ENCODE measurements at regions not wholly inside any gene's neighbourhood (a gene's known extent, or its start where the extent isn't known, plus 50 kb on each side); places are given as distances from the start of the nearest gene placed in this dataset.

- FAIRE-seq = no peak
These were observed 115.0 kb upstream of the ZNF438 start for GRCh38 chr10:31146491-31147209.

GRCh38 chr10:31147210-31147608, 115.5 kb upstream of the ZNF438 start:
- no peak for FAIRE-seq

- no peak for FAIRE-seq
These were observed 117.3 kb upstream of the ZNF438 start for GRCh38 chr10:31148951-31149350.

GRCh38 chr10:31149835-31150512, 118.3 kb upstream of the ZNF438 start:
- FAIRE-seq = no peak

GRCh38 chr10:31151301-31151700, 119.6 kb upstream of the ZNF438 start:
- no peak for FAIRE-seq

- no peak for FAIRE-seq
These were observed 120.9 kb upstream of the ZNF438 start for GRCh38 chr10:31152421-31153135.

- FAIRE-seq = no peak
These were observed 121.5 kb upstream of the ZNF438 start for GRCh38 chr10:31153161-31153560.

GRCh38 chr10:31153692-31154091, 122.0 kb upstream of the ZNF438 start:
- no peak for FAIRE-seq

GRCh38 chr10:31154996-31155395, 123.3 kb upstream of the ZNF438 start:
- no peak for FAIRE-seq

- no peak for FAIRE-seq
These were observed 125.7 kb upstream of the ZNF438 start for GRCh38 chr10:31157123-31158010.

- FAIRE-seq = no peak
These were observed 126.5 kb upstream of the ZNF438 start for GRCh38 chr10:31158011-31158658.

- no peak for FAIRE-seq
These were observed 134.9 kb upstream of the ZNF438 start for GRCh38 chr10:31166606-31167005.

- no peak for FAIRE-seq
These were observed 139.0 kb upstream of the ZNF438 start for GRCh38 chr10:31170636-31171035.

- FAIRE-seq = no peak
These were observed 139.9 kb upstream of the ZNF438 start for GRCh38 chr10:31171402-31172083.

- no peak for FAIRE-seq
These were observed 141.3 kb upstream of the ZNF438 start for GRCh38 chr10:31172925-31173324.

- FAIRE-seq = no peak
These were observed 142.1 kb upstream of the ZNF438 start for GRCh38 chr10:31173752-31174151.

- no peak for FAIRE-seq
These were observed 139.8 kb upstream of the ZEB1 start for GRCh38 chr10:31179091-31179680.

- FAIRE-seq = no peak
These were observed 132.6 kb upstream of the ZEB1 start for GRCh38 chr10:31186225-31187000.

GRCh38 chr10:31187182-31187581, 131.8 kb upstream of the ZEB1 start:
- no peak for FAIRE-seq

GRCh38 chr10:31187607-31188210, 131.3 kb upstream of the ZEB1 start:
- FAIRE-seq = no peak

Data from TTC549 (cell line).